ENCODE measurements at regions not wholly inside any gene's neighbourhood (a gene's known extent, or its start where the extent isn't known, plus 50 kb on each side); places are given as distances from the start of the nearest gene placed in this dataset.
"Not testable (repeated sequence)": the region's sequence is repeated elsewhere in the genome, so short reads cannot be mapped to it uniquely, and the experiment has no call there.

- DNase-seq (ENCODE audit: low read depth) = no peak
- no peak overlapping the region for H3K4me3 ChIP-seq (ENCODE audit: low read depth, low read length)
These were observed 139.0 kb upstream of the SH3BP4 start for GRCh38 chr2:234812851-234813250.

- no peak for DNase-seq (ENCODE audit: low read depth)
- H3K4me3 ChIP-seq (ENCODE audit: low read depth, low read length) = no peak overlapping the region
These were observed 142.9 kb upstream of the SH3BP4 start for GRCh38 chr2:234808907-234809306.

GRCh38 chr2:234806818-234807217, 145.0 kb upstream of the SH3BP4 start:
- no peak for DNase-seq (ENCODE audit: low read depth)

GRCh38 chr2:234805836-234806235, 146.0 kb upstream of the SH3BP4 start:
- DNase-seq (ENCODE audit: low read depth) = no peak

More at GRCh38 chr2:234806818-234807217, 145.0 kb upstream of the SH3BP4 start:
- H3K4me3 ChIP-seq (ENCODE audit: low read depth, low read length) = no peak overlapping the region

GRCh38 chr2:234804704-234805103, 147.1 kb upstream of the SH3BP4 start:
- DNase-seq (ENCODE audit: low read depth) = no peak

More at GRCh38 chr2:234805836-234806235, 146.0 kb upstream of the SH3BP4 start:
- H3K4me3 ChIP-seq (ENCODE audit: low read depth, low read length) = no peak overlapping the region

GRCh38 chr2:234802845-234803171, 149.0 kb upstream of the SH3BP4 start:
- H3K4me3 ChIP-seq (ENCODE audit: low read depth, low read length) = no peak overlapping the region
- DNase-seq (ENCODE audit: low read depth) = no peak

More at GRCh38 chr2:234804704-234805103, 147.1 kb upstream of the SH3BP4 start:
- H3K4me3 ChIP-seq (ENCODE audit: low read depth, low read length) = no peak overlapping the region

- no peak for DNase-seq (ENCODE audit: low read depth)
- H3K4me3 ChIP-seq (ENCODE audit: low read depth, low read length) = no peak overlapping the region
These were observed 149.6 kb upstream of the SH3BP4 start for GRCh38 chr2:234802071-234802844.

GRCh38 chr2:234797566-234798250, 154.1 kb upstream of the SH3BP4 start:
- no peak for DNase-seq (ENCODE audit: low read depth)
- H3K4me3 ChIP-seq (ENCODE audit: low read depth, low read length) = no peak overlapping the region

GRCh38 chr2:234796045-234796591, 155.7 kb upstream of the SH3BP4 start:
- H3K4me3 ChIP-seq (ENCODE audit: low read depth, low read length) = no peak overlapping the region
- no peak for DNase-seq (ENCODE audit: low read depth)

GRCh38 chr2:234795272-234795920, 156.4 kb upstream of the SH3BP4 start:
- DNase-seq (ENCODE audit: low read depth) = no peak
- H3K4me3 ChIP-seq (ENCODE audit: low read depth, low read length) = no peak overlapping the region

GRCh38 chr2:234794866-234795265, 157.0 kb upstream of the SH3BP4 start:
- no peak overlapping the region for H3K4me3 ChIP-seq (ENCODE audit: low read depth, low read length)
- no peak for DNase-seq (ENCODE audit: low read depth)

- no peak for DNase-seq (ENCODE audit: low read depth)
- no peak overlapping the region for H3K4me3 ChIP-seq (ENCODE audit: low read depth, low read length)
These were observed 158.5 kb upstream of the SH3BP4 start for GRCh38 chr2:234793212-234793785.

- no peak overlapping the region for H3K4me3 ChIP-seq (ENCODE audit: low read depth, low read length)
- peak; percentile 47 for DNase-seq (ENCODE audit: low read depth)
These were observed 159.2 kb upstream of the SH3BP4 start for GRCh38 chr2:234792621-234793022.

GRCh38 chr2:234792096-234792495, 159.7 kb upstream of the SH3BP4 start:
- not testable (repeated sequence) for DNase-seq (ENCODE audit: low read depth); H3K4me3 ChIP-seq (ENCODE audit: low read depth, low read length)

- DNase-seq (ENCODE audit: low read depth) = no peak
- no peak overlapping the region for H3K4me3 ChIP-seq (ENCODE audit: low read depth, low read length)
These were observed 161.4 kb upstream of the SH3BP4 start for GRCh38 chr2:234790380-234790779.

GRCh38 chr2:234789556-234790325, 162.1 kb upstream of the SH3BP4 start:
- DNase-seq (ENCODE audit: low read depth) = no peak

GRCh38 chr2:234788841-234789240, 163.0 kb upstream of the SH3BP4 start:
- no peak for DNase-seq (ENCODE audit: low read depth)
- H3K4me3 ChIP-seq (ENCODE audit: low read depth, low read length) = no peak overlapping the region

More at GRCh38 chr2:234789556-234790325, 162.1 kb upstream of the SH3BP4 start:
- H3K4me3 ChIP-seq (ENCODE audit: low read depth, low read length) = no peak overlapping the region

- no peak overlapping the region for H3K4me3 ChIP-seq (ENCODE audit: low read depth, low read length)
- no peak for DNase-seq (ENCODE audit: low read depth)
These were observed 163.4 kb upstream of the SH3BP4 start for GRCh38 chr2:234788381-234788780.

GRCh38 chr2:234787114-234787513, 164.7 kb upstream of the SH3BP4 start:
- no peak for DNase-seq (ENCODE audit: low read depth)
- no peak overlapping the region for H3K4me3 ChIP-seq (ENCODE audit: low read depth, low read length)
